ENCODE measurements at regions not wholly inside any gene's neighbourhood (a gene's known extent, or its start where the extent isn't known, plus 50 kb on each side); places are given as distances from the start of the nearest gene placed in this dataset.

GRCh38 chr2:19802086-19802841 lies 99.5 kb downstream of the TTC32 start:
- TF ChIP-seq CTCF (IDR thresholded peaks at IDR 0.05), result no peak

- no peak for TF ChIP-seq CTCF (IDR thresholded peaks at IDR 0.05)
Measured at GRCh38 chr2:19801367-19802080, 100.3 kb downstream of the TTC32 start.

GRCh38 chr2:19800796-19801195 lies 101.0 kb downstream of the TTC32 start:
- no peak for TF ChIP-seq CTCF (IDR thresholded peaks at IDR 0.05)

DNA sequence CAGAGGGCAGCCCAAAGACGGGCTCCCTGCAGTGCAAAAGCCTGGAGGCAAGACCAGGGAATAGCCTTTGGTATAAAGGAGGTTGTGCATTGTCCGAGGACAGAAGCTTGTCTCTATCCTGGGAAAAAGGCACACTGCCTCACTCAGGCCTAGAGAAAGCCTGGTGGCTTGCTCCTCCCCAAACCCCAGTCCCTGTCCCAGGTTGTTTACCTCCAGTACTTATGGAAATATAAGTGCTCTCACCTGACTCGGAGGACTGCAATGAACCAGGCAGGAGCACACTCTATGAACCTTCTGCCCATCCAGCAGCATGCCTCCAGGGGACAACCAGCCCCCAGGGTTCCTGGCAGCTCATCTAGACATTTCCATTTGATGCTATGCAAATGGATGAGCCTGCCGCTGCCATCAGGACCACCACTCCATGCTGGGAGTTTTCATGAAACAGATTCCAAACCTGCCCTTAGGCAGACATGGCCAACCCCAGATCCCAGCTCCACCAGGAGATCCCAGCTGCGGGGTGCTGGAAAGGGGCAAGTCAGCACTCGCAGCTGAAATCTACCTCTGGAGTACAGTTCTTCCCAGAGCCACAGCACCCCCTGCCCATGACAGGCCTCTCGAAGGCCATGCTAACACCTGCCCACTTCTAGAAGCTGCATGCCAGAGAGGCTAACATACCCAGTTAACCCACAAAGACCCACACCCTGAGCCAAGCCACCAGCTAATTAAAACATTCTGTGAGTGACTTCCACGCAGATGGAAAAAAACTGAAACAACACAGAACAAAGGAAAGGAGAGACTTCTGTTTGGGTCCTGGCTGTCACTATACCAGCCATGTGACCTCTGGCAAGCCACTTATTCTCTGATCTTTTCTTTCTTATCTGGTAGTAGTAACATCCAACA lies 101.7 kb downstream of the TTC32 start:
- TF ChIP-seq CTCF (IDR thresholded peaks at IDR 0.05), result no peak

DNA sequence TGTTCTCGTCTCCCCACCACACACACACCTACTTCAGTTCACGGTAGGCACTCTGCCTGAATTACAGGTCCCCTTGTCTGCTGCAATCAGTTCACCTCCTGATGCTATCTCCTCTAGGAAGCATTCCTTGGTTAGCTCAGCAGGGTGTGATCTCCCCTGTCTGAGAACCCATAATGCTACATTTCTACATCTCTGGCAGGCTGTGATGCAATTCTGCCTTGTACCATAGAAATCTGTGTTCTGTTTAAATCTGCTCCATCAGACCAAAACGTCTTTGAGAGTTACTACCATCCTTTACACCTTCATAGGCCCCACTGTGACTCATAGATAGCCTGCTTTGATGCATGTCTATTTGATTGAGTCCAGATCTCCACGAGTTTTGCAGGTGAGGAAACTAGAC lies 103.9 kb downstream of the TTC32 start:
- TF ChIP-seq CTCF (IDR thresholded peaks at IDR 0.05), result no peak

DNA sequence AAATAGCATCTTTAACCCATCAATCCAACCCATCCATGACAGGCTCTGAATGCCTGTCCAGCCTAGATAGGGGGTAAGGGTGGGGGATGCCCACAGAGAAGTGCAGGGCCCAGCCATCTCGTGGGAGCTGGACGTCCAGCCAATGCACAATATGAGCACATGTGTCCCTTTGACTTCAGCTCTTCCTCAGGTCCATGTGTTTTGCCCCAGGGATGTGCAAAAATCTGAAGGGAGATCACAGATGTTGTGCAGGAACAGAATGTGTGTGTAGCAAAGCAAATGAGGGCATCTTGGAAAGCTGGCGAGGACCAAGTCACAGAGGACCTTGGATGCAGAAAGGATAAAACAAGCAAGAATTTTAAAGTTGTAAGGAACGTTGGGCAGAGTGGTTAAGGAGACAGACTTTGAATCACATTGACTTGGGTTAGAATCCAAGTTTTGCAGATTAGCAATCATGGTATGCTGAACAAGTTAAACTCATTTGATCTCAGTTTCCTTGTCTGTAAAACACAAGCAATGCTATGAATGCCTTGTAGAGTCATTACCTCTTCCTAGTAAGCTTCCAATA lies 104.5 kb downstream of the TTC32 start:
- TF ChIP-seq CTCF (IDR thresholded peaks at IDR 0.05), result no peak

DNA sequence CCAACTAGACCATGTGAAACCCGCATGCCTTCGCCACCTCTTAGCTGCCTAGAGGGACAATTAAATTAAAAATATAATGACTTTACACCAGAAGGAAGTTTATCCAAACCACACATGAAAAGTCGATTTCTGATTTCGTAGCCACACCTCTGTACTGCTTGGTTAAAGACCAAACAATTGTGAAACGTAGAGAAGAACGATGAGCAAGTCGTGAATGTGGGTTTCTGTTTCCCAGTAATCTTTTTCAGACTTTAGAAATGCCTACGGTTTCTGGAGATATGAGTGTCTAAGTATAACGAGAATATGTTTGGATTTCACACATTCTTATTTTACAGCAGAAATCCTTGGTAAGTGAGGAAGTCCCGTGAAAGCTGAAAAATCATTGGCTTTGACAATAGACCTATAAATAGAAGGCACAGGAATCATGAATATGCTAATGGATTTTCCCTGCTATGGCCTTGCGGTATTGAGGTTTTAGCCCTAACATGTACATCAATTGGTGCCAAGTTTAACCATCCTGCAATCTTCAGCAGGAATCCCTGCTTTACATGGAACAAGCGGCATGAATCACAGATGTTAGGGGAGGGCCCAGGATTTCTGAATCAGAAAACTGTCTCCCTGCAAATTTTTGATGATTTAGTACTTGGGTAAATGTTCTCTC lies 105.6 kb downstream of the TTC32 start:
- TF ChIP-seq CTCF (IDR thresholded peaks at IDR 0.05), result no peak

Data from LNCAP (cell line).